Activated CD4-positive, alpha-beta memory T cell treated with anti-CD3 and anti-CD28 coated beads for 36 hours (primary cell): ENCODE measurements at regions not wholly inside any gene's neighbourhood (a gene's known extent, or its start where the extent isn't known, plus 50 kb on each side); places are given as distances from the start of the nearest gene placed in this dataset.
"Not testable (repeated sequence)": the region's sequence is repeated elsewhere in the genome, so short reads cannot be mapped to it uniquely, and the experiment has no call there.

ENCODE experiments used
- CTCF ChIA-PET: fragments of 350-600 bp; sonication (Branson Sonifier 250); formaldehyde crosslinking; loops from one replicate; lab custom pipeline; 2021; ENCODE audit warnings: antibody characterized with exemption, inconsistent platforms; lab: Charles Lee
- POLR2A ChIA-PET: fragments of 350-600 bp; sonication (Branson Sonifier 250); formaldehyde crosslinking; loops from one replicate; lab custom pipeline; 2021; ENCODE audit warnings: antibody characterized with exemption; lab: Charles Lee
- DNase-seq: peaks from one replicate; pipeline ENCODE4 v3.0.0-alpha.2; 2020
- H3K27ac Mint-ChIP-seq: one replicate; pipeline ENCODE4 v1.8.0; 2021; ENCODE audit warnings: mixed read lengths
- H3K27me3 Mint-ChIP-seq: one replicate; pipeline ENCODE4 v1.8.0; 2021; ENCODE audit warnings: mixed read lengths
- H3K36me3 Mint-ChIP-seq: one replicate; pipeline ENCODE4 v1.8.0; 2021; ENCODE audit warnings: mixed read lengths
- H3K4me1 Mint-ChIP-seq: one replicate; pipeline ENCODE4 v1.8.0; 2021; ENCODE audit warnings: low read depth, mixed read lengths
- H3K4me3 Mint-ChIP-seq: one replicate; pipeline ENCODE4 v1.8.0; 2021; ENCODE audit warnings: mild to moderate bottlenecking, mixed read lengths
- H3K9me3 Mint-ChIP-seq: one replicate; pipeline ENCODE4 v1.8.0; 2021; ENCODE audit warnings: mixed read lengths
- intact Hi-C: fragments of 100-400 bp; cut with micrococcal nuclease; formaldehyde crosslinking; loops from one replicate; pipeline ENCODE4 v1.15.1; 2023

DNA sequence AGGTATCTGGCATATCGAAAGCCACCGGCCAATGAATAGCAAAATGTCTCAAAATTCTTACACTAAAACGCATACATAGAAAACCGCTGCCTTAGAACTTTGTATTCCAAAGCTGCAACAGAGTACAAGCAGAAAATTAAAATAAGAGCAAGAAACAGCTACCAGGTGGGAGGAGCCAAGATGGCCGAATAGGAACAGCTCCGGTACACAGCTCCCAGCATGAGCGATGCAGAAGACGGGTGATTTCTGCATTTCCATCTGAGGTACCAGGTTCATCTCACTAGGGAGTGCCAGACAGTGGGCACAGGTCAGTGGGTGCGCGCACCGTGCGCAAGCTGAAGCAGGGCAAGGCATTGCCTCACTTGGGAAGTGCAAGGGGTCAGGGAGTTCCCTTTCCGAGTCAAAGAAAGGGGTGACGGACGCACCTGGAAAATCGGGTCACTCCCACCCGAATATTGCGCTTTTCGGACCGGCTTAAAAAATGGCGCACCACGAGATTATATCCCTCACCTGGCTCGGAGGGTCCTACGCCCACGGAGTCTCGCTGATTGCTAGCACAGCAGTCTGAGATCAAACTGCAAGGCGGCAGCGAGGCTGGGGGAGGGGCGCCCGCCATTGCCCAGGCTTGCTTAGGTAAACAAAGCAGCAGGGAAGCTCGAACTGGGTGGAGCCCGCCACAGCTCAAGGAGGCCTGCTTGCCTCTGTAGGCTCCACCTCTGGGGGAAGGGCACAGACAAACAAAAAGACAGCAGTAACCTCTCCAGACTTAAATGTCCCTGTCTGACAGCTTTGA, 367.2 kb upstream of the ATP11B start:
- H3K4me1 Mint-ChIP-seq, DNase-seq, POLR2A ChIA-PET, H3K36me3 Mint-ChIP-seq, H3K27ac Mint-ChIP-seq, H3K4me3 Mint-ChIP-seq, intact Hi-C loops, H3K27me3 Mint-ChIP-seq, CTCF ChIA-PET, H3K9me3 Mint-ChIP-seq: not testable (repeated sequence)

DNA sequence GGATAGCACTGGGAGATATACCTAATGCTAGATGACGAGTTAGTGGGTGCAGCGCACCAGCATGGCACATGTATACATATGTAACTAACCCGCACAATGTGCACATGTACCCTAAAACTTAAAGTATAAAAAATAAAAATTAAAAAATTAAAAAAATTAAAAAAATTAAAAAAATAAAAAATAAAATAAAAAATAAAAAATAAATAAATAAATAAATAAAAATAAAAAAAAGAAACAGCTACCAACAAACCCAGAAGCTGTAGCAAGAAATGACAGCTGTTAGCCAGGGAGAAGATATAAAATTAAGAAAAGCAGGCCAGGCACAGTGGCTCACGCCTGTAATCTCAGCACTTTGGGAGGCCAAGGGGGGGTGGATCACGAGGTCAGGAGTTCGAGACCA, 361.3 kb upstream of the ATP11B start:
- POLR2A ChIA-PET, H3K4me3 Mint-ChIP-seq, H3K27me3 Mint-ChIP-seq, H3K36me3 Mint-ChIP-seq, intact Hi-C loops, DNase-seq, H3K27ac Mint-ChIP-seq, H3K9me3 Mint-ChIP-seq, CTCF ChIA-PET, H3K4me1 Mint-ChIP-seq: not testable (repeated sequence)

GRCh38 chr3:182435860-182436259, 357.4 kb upstream of the ATP11B start:
- H3K4me3 Mint-ChIP-seq = no peak overlapping the region
- no peak for DNase-seq
- POLR2A ChIA-PET = no interaction called here
- intact Hi-C loops = no loop called here
- CTCF ChIA-PET = no interaction called here
- H3K36me3 Mint-ChIP-seq = no peaks in the 10 kb centered on the region
- no peaks in the 10 kb centered on the region for H3K27me3 Mint-ChIP-seq
- no peaks in the 10 kb centered on the region for H3K9me3 Mint-ChIP-seq
- H3K27ac Mint-ChIP-seq = no peak overlapping the region
- no peaks in the 10 kb centered on the region for H3K4me1 Mint-ChIP-seq

DNA sequence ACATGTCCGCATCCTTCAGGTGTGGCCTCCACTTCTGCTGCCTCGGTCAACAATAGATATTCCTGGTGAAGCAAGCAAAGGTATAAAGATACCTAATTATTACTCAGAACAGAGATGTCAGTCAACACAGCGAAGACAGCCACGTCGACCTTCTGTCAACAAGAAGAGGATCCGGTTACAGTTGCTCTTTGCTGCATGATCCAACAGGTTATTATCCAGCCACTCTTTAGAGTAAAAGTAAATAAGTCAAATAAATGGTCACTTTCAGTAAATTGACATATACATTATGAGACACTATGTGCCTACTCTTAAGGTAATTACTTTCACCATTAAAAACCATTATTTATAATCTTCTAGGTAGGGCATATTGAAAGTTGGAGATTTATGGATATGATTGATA, 356.8 kb upstream of the ATP11B start:
- H3K27ac Mint-ChIP-seq = no peak overlapping the region
- CTCF ChIA-PET = no interaction called here
- no peaks in the 10 kb centered on the region for H3K9me3 Mint-ChIP-seq
- H3K27me3 Mint-ChIP-seq = no peaks in the 10 kb centered on the region
- H3K4me1 Mint-ChIP-seq = no peaks in the 10 kb centered on the region
- H3K36me3 Mint-ChIP-seq = no peaks in the 10 kb centered on the region
- POLR2A ChIA-PET = no interaction called here
- intact Hi-C loops = no loop called here
- DNase-seq = no peak
- no peak overlapping the region for H3K4me3 Mint-ChIP-seq

GRCh38 chr3:182438398-182438797, 354.9 kb upstream of the ATP11B start:
- H3K4me3 Mint-ChIP-seq = no peak overlapping the region
- intact Hi-C loops = no loop called here
- no peaks in the 10 kb centered on the region for H3K27me3 Mint-ChIP-seq
- ChIA-PET POLR2A (no interaction called here), CTCF (no interaction called here)
- no peaks in the 10 kb centered on the region for H3K4me1 Mint-ChIP-seq
- no peak for DNase-seq
- H3K36me3 Mint-ChIP-seq = no peaks in the 10 kb centered on the region
- H3K27ac Mint-ChIP-seq = no peak overlapping the region
- H3K9me3 Mint-ChIP-seq = no peaks in the 10 kb centered on the region

GRCh38 chr3:182440101-182440500, 353.2 kb upstream of the ATP11B start:
- Mint-ChIP-seq H3K4me3 (no peak overlapping the region), H3K9me3 (no peaks in the 10 kb centered on the region), H3K27me3 (no peaks in the 10 kb centered on the region), H3K27ac (no peak overlapping the region), H3K4me1 (no peaks in the 10 kb centered on the region), H3K36me3 (no peaks in the 10 kb centered on the region)
- POLR2A ChIA-PET = no interaction called here
- DNase-seq = no peak
- CTCF ChIA-PET = no interaction called here
- intact Hi-C loops = no loop called here

- H3K4me1 Mint-ChIP-seq = no peaks in the 10 kb centered on the region
- CTCF ChIA-PET = no interaction called here
- no peak overlapping the region for H3K4me3 Mint-ChIP-seq
- DNase-seq = no peak
- H3K27me3 Mint-ChIP-seq = no peaks in the 10 kb centered on the region
- no peaks in the 10 kb centered on the region for H3K9me3 Mint-ChIP-seq
- no peak overlapping the region for H3K27ac Mint-ChIP-seq
- POLR2A ChIA-PET = no interaction called here
- no peaks in the 10 kb centered on the region for H3K36me3 Mint-ChIP-seq
- intact Hi-C loops = no loop called here
Observed at GRCh38 chr3:182445576-182445975, 347.7 kb upstream of the ATP11B start.

DNA sequence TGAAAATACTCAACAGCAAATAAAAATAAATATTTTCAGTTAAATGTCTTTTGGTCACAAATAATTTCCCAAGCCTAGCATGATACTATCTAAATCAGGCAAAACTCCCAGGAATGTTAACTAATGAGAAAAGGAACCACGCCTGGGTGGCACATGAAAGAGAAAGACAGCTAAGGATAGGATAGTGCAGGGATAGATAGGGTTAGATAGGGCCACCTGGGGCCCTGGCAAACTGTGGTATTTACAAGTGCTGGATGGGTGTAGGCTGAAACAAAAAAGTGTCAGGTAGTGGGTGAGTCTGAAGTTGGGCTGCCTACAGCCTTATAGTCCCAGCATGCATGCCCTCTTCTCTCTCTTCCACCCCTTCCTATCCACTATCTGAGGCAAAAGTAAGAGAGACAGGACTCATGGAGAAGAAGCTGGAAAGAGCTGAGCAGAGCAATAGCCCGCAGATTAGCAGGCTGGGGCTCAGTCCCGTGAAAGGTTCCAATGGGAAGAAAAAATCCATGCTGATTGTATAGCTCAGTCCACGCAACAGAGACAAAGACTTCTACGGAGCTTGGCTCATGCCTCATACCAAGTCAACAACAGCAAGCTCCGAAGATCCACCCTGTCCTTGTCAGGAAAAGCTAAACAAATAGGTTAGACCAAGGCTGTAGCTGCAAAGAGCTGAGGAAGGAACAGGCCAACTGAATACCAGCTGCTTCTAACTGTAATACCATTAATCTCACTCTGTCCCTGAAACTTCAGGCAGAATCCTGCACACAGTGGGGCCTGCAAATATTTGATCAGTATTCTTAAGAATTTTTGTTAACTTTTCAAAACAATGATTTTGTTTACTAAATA, 342.1 kb upstream of the ATP11B start:
- H3K27me3 Mint-ChIP-seq = no peaks in the 10 kb centered on the region
- no peaks in the 10 kb centered on the region for H3K36me3 Mint-ChIP-seq
- no peak overlapping the region for H3K4me3 Mint-ChIP-seq
- intact Hi-C loops = no loop called here
- DNase-seq = no peak
- H3K9me3 Mint-ChIP-seq = no peaks in the 10 kb centered on the region
- POLR2A ChIA-PET = no interaction called here
- H3K27ac Mint-ChIP-seq = no peak overlapping the region
- H3K4me1 Mint-ChIP-seq = no peaks in the 10 kb centered on the region
- CTCF ChIA-PET = no interaction called here

DNA sequence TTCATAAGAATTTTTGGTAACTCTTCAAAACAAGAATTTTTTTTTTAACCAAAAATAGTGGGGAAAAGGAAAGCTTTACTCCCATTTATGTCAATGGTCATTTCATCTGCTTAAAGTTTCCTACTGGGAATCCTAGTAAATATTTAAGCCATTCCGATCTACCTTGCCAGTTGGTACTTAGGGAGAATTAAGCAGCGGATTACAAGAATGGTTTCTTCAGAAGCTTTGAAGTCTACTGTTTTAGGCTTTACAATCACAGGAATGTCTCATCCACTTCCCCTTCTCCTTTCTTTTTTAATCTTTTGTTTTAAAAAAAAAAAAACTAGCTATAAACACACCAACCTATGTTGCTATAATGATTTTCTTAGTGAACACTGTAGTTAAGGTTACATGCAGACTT, 341.4 kb upstream of the ATP11B start:
- Mint-ChIP-seq H3K4me1 (no peaks in the 10 kb centered on the region), H3K27me3 (no peaks in the 10 kb centered on the region), H3K36me3 (no peaks in the 10 kb centered on the region), H3K4me3 (no peak overlapping the region), H3K27ac (no peak overlapping the region), H3K9me3 (no peaks in the 10 kb centered on the region)
- ChIA-PET POLR2A (no interaction called here), CTCF (no interaction called here)
- no peak for DNase-seq
- intact Hi-C loops = no loop called here

GRCh38 chr3:182455011-182455410, 338.3 kb upstream of the ATP11B start:
- CTCF ChIA-PET = no interaction called here
- H3K4me1 Mint-ChIP-seq = no peaks in the 10 kb centered on the region
- no peak for DNase-seq
- H3K27ac Mint-ChIP-seq = no peak overlapping the region
- H3K4me3 Mint-ChIP-seq = no peak overlapping the region
- no peaks in the 10 kb centered on the region for H3K9me3 Mint-ChIP-seq
- intact Hi-C loops = no loop called here
- no peaks in the 10 kb centered on the region for H3K27me3 Mint-ChIP-seq
- H3K36me3 Mint-ChIP-seq = no peaks in the 10 kb centered on the region
- POLR2A ChIA-PET = no interaction called here

DNA sequence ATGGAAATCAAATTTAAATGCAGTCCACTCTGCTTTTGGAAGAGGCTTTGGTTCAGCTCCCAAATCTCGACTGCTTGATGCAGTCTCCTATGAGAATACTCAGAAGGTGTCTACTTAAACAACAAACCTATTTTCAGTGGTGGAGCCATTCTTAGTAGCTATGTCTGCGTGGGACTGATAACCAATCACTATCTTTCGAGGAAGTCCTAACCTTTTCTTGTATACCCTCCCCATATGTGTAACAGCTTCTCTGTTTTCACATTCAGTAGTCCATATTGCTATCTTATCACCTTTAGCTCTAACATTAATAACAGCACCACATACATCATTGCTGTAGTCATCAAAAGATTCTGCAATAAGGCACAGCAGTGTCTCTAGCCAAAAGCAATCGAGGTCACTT, 333.0 kb upstream of the ATP11B start:
- Mint-ChIP-seq H3K36me3 (no peaks in the 10 kb centered on the region), H3K9me3 (no peaks in the 10 kb centered on the region), H3K27me3 (no peaks in the 10 kb centered on the region), H3K4me3 (no peak overlapping the region), H3K4me1 (no peaks in the 10 kb centered on the region), H3K27ac (no peak overlapping the region)
- CTCF ChIA-PET = no interaction called here
- intact Hi-C loops = no loop called here
- DNase-seq = no peak
- POLR2A ChIA-PET = no interaction called here

DNA sequence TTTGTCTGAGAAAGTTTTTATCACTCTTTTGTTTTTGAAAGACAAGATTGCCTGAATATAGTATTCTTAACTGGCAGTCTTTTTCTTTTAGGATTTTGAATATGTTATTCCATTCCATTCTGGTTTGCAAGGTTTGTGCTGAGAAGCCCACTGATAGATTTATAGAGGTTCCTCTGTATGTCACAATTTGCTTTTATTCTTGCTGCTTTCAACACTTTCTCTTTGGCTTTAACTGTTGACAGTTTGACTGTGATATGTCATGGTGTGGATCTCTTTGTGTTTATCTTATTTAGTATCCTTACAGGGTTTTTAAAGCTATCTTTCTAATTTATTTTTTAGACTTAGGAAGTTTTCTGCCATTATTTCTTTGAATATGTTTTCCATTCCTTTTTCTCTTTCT, 331.2 kb upstream of the ATP11B start:
- no peaks in the 10 kb centered on the region for H3K27me3 Mint-ChIP-seq
- ChIA-PET CTCF (no interaction called here), POLR2A (no interaction called here)
- H3K36me3 Mint-ChIP-seq = no peaks in the 10 kb centered on the region
- H3K9me3 Mint-ChIP-seq = no peaks in the 10 kb centered on the region
- DNase-seq = no peak
- H3K4me1 Mint-ChIP-seq = no peaks in the 10 kb centered on the region
- no peak overlapping the region for H3K4me3 Mint-ChIP-seq
- intact Hi-C loops = no loop called here
- no peak overlapping the region for H3K27ac Mint-ChIP-seq
